ENCODE measurements at regions not wholly inside any gene's neighbourhood (a gene's known extent, or its start where the extent isn't known, plus 50 kb on each side); places are given as distances from the start of the nearest gene placed in this dataset.

GRCh38 chr2:174693344-174693743, 70.9 kb downstream of the CHRNA1 start:
- TF ChIP-seq, protein P1, sequence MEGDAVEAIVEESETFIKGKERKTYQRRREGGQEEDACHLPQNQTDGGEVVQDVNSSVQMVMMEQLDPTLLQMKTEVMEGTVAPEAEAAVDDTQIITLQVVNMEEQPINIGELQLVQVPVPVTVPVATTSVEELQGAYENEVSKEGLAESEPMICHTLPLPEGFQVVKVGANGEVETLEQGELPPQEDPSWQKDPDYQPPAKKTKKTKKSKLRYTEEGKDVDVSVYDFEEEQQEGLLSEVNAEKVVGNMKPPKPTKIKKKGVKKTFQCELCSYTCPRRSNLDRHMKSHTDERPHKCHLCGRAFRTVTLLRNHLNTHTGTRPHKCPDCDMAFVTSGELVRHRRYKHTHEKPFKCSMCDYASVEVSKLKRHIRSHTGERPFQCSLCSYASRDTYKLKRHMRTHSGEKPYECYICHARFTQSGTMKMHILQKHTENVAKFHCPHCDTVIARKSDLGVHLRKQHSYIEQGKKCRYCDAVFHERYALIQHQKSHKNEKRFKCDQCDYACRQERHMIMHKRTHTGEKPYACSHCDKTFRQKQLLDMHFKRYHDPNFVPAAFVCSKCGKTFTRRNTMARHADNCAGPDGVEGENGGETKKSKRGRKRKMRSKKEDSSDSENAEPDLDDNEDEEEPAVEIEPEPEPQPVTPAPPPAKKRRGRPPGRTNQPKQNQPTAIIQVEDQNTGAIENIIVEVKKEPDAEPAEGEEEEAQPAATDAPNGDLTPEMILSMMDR (conservative IDR thresholded peaks at IDR 0.05; ENCODE audit: low read length): no peak
- TF ChIP-seq EZH2phosphoT487 (IDR thresholded peaks at IDR 0.05; ENCODE audit: borderline replicate concordance): no peak
